HEK293 (cell line): ENCODE measurements at regions not wholly inside any gene's neighbourhood (a gene's known extent, or its start where the extent isn't known, plus 50 kb on each side); places are given as distances from the start of the nearest gene placed in this dataset.
"Not testable (repeated sequence)": the region's sequence is repeated elsewhere in the genome, so short reads cannot be mapped to it uniquely, and the experiment has no call there.

Source experiments
- CTCF ChIP-seq: fragments of 450-650 bp; formaldehyde crosslinking; IDR thresholded peaks from 2 replicates; pipeline ENCODE4 v1.5.1; 2016; ENCODE audit warnings: missing biosample characterization, missing genetic modification characterization
- ELK4 ChIP-seq: IDR thresholded peaks from 2 replicates; pipeline ENCODE4 v1.6.1; 2011; ENCODE audit warnings: mild to moderate bottlenecking, low read depth, low read length, borderline replicate concordance
- GLIS2 ChIP-seq: fragments of 450-650 bp; formaldehyde crosslinking; IDR thresholded peaks from 2 replicates; pipeline ENCODE4 v1.5.1; 2016; ENCODE audit warnings: missing biosample characterization, missing genetic modification characterization
- RBAK ChIP-seq: fragments of 450-650 bp; formaldehyde crosslinking; IDR thresholded peaks from 2 replicates; pipeline ENCODE4 v1.5.1; 2016; ENCODE audit warnings: missing biosample characterization, missing genetic modification characterization
- SALL2 ChIP-seq: fragments of 450-650 bp; formaldehyde crosslinking; IDR thresholded peaks from 2 replicates; pipeline ENCODE4 v1.5.0; 2017; ENCODE audit warnings: missing biosample characterization, mild to moderate bottlenecking, missing genetic modification characterization, borderline replicate concordance
- ZNF138 ChIP-seq: fragments of 450-650 bp; formaldehyde crosslinking; IDR thresholded peaks from 2 replicates; pipeline ENCODE4 v1.5.1; 2016; ENCODE audit warnings: missing biosample characterization, missing genetic modification characterization, borderline replicate concordance
- ZNF18 ChIP-seq: fragments of 450-650 bp; formaldehyde crosslinking; IDR thresholded peaks from 2 replicates; pipeline ENCODE4 v1.5.1; 2016; ENCODE audit warnings: missing biosample characterization, missing genetic modification characterization
- ZNF239 ChIP-seq: fragments of 450-650 bp; formaldehyde crosslinking; IDR thresholded peaks from 2 replicates; pipeline ENCODE4 v1.5.1; 2016; ENCODE audit warnings: missing biosample characterization, missing genetic modification characterization
- ZNF513 ChIP-seq: fragments of 450-650 bp; IDR thresholded peaks from 2 replicates; pipeline ENCODE4 v1.5.1; 2018; ENCODE audit warnings: missing biosample characterization, missing genetic modification characterization
- ZNF530 ChIP-seq: fragments of 450-650 bp; formaldehyde crosslinking; IDR thresholded peaks from 2 replicates; pipeline ENCODE4 v1.5.1; 2016; ENCODE audit warnings: low read depth, missing biosample characterization, missing genetic modification characterization
- ZNF792 ChIP-seq: fragments of 450-650 bp; formaldehyde crosslinking; IDR thresholded peaks from 2 replicates; pipeline ENCODE4 v1.5.1; 2016; ENCODE audit warnings: missing biosample characterization, missing genetic modification characterization

GRCh38 chr10:101280921-101281320, 51.7 kb upstream of the LBX1 start:
- not testable (repeated sequence) for TF ChIP-seq ZNF530; CTCF (tag by site-specific recombination); GLIS2 (tag by site-specific recombination); ZNF239 (tag by site-specific recombination); ZNF18; ZNF792 (tag by site-specific recombination); ELK4; SALL2 (tag by site-specific recombination); ZNF138 (tag by site-specific recombination); ZNF513 (tag by site-specific recombination); RBAK (tag by site-specific recombination)
